SH-SY5Y (cell line): ENCODE measurements at regions not wholly inside any gene's neighbourhood (a gene's known extent, or its start where the extent isn't known, plus 50 kb on each side); places are given as distances from the start of the nearest gene placed in this dataset.

Experiments used
- GATA2 ChIP-seq: IDR thresholded peaks from 2 replicates; pipeline ENCODE4 v1.6.1; 2011; ENCODE audit warnings: mild to moderate bottlenecking, low read depth, low read length
- GATA3 ChIP-seq: IDR thresholded peaks from 2 replicates; pipeline ENCODE4 v1.6.1; 2011; ENCODE audit warnings: low read depth, mild to moderate bottlenecking, low read length, moderate library complexity

GRCh38 chr5:51986733-51987132 is 603.5 kb downstream of the ISL1 start:
- TF ChIP-seq GATA2 (peak; percentile 39; the same call in 1 of the 2 replicates), GATA3 (peak; percentile 38; the same call in 1 of the 2 replicates)
